ENCODE measurements at regions not wholly inside any gene's neighbourhood (a gene's known extent, or its start where the extent isn't known, plus 50 kb on each side); places are given as distances from the start of the nearest gene placed in this dataset.
A peak's percentile ranks its signal among the peaks of the same experiment; 100 is the strongest.

DNA sequence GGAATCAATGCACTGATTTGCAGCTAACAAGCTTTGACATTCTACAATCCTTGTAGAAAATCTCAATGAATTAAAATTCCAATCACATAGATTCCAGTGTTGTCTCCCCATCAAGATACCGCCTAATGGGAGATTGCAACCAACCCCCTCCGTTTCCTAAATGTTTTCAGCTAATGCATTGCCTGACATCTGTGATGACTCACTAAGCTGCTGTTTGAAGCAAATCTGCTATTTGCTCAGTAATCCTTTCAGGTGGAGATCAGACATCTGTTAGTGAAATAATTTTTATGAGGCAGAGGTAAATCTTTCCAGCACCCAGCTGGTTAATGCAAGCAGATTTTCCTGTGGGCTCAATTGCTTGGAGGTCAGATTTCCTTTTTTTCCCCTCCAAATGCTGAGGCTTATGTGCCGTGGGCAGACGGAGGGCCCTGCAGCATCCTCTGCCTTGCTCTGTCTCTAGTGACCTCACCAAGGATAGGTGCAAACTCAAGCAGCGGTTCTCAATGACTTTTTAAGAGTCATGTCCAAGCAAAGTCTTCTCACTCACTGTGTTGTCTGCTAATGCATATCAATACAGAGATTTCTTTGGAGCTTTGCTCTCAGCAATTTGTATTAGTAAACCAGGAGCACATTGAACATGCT, 91.1 kb upstream of the RAB3GAP2 start:
- no peak for DNase-seq (ENCODE audit: low read depth in 2 of 2)

- DNase-seq (ENCODE audit: low read depth in 2 of 2), result no peak
These were observed 85.0 kb upstream of the RAB3GAP2 start for GRCh38 chr1:220356981-220357850.

GRCh38 chr1:220353229-220354012, 81.2 kb upstream of the RAB3GAP2 start:
- DNase-seq (ENCODE audit: low read depth in 2 of 2), result no peak

DNA sequence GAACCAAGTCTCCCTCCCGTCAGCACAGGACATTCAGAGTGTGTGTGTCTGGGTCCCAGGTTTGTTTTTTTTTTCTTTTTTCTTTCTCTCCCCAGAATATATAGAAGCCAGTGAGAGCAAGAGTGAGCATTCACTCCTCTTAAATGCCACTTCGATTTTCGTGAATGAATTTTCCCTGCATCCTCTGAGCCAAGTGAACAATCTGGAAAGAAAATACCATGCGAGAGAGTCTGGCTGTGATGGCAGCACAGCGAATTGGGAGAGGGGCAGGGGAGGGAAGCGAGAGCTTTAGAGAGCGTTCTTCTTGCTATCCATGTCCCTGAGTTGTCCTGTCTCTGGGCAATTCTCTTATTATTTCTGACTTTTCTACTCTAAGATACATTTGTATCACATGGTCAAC, 76.0 kb upstream of the RAB3GAP2 start:
- no peak for DNase-seq (ENCODE audit: low read depth in 2 of 2)

GRCh38 chr1:220347654-220348175, 75.5 kb upstream of the RAB3GAP2 start:
- DNase-seq (ENCODE audit: low read depth in 2 of 2), result no peak

DNA sequence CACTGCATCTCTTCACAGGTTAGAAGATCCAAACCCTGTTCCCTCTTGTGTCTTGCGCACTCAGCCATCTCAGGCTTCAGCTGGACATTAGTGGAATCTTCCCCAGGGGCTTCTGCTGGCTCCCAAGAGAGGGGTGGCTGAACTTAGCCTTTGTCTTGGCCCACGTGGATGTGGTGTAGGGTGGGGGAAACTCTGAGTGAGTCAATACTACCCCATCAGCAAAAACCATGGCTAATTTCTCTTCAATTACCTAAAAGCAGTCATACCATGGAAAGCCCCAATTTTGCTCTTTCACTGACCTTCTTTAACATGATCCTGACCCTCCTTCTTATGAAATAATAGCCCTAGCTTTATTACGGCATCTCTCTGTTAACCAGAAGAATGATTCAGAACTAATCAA, 72.5 kb upstream of the RAB3GAP2 start:
- DNase-seq (ENCODE audit: low read depth in 2 of 2), result no peak

GRCh38 chr1:220342853-220343252, 70.6 kb upstream of the RAB3GAP2 start:
- DNase-seq (ENCODE audit: low read depth in 2 of 2), result no peak

DNA sequence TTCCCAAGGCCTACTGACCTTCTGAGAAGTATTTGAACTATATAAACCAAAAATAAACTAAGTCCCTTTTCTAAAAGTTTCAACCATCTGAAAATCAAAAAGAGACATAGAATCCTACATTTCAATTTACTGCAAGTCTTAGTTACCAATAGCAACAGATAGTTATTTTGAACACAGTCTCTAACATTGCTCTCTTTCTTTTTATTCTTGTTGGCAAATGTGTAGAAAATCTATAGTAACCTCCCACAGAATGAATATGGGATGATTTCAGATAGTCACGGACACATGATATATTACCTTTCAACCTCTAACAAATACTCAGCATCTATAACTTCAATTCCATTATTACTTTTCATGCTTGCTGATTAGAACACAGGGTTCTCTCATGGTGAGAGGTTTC, 68.9 kb upstream of the RAB3GAP2 start:
- DNase-seq (ENCODE audit: low read depth in 2 of 2), result no peak

GRCh38 chr1:220339581-220339980, 67.3 kb upstream of the RAB3GAP2 start:
- DNase-seq (ENCODE audit: low read depth in 2 of 2), result no peak

DNA sequence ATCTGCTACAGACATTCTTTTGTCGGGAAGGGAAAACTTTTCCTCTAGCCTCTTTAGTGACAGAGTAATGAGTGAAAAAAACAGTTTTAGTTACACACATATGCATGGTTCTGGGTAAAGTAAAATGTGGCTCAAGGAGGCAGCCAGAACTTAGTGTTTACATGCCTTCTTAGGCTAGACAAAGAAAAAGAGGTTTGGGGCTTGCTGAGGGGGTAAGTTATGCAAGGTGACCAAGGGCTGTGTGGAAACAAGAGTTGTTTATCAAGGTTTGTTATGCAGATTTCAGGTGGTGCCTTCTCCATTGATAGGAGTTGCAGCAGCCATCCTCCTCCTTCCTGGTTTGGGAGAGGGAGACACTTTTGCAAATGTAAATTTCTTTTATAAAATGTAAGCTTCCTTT, 66.5 kb upstream of the RAB3GAP2 start:
- DNase-seq (ENCODE audit: low read depth in 2 of 2), result no peak

GRCh38 chr1:220336391-220337031, 64.3 kb upstream of the RAB3GAP2 start:
- DNase-seq (ENCODE audit: low read depth in 2 of 2), result no peak

DNA sequence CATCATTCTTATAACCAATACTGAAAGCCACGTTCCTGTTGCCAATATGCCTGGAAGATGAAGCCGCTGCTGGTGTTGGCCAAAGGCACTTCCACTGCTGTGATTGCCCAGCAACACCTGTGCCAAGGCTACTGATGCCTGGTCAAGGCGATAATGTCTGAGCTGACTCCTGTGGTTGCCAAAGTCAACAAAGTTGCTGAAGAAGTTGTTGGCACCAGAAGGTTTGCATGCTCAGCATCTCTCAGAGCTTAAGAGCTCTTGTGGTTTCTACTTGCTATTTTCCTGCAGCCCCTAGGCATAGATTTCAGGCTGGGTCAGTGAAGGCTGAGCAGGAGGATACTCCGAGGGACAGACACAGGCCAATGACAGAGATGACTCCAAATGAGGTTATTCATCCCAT, 63.4 kb upstream of the RAB3GAP2 start:
- DNase-seq (ENCODE audit: low read depth in 2 of 2), result no peak

GRCh38 chr1:220331318-220331717, 59.1 kb upstream of the RAB3GAP2 start:
- DNase-seq (ENCODE audit: low read depth in 2 of 2), result no peak

- peak; percentile 9 to 49 for DNase-seq (ENCODE audit: low read depth in 2 of 2)
These were observed 58.0 kb upstream of the RAB3GAP2 start for GRCh38 chr1:220330265-220330664.

- no peak for DNase-seq (ENCODE audit: low read depth in 2 of 2)
These were observed 54.9 kb upstream of the RAB3GAP2 start for GRCh38 chr1:220327106-220327505.

- no peak for DNase-seq (ENCODE audit: low read depth in 2 of 2)
These were observed 54.3 kb upstream of the RAB3GAP2 start for GRCh38 chr1:220326578-220326977.

DNA sequence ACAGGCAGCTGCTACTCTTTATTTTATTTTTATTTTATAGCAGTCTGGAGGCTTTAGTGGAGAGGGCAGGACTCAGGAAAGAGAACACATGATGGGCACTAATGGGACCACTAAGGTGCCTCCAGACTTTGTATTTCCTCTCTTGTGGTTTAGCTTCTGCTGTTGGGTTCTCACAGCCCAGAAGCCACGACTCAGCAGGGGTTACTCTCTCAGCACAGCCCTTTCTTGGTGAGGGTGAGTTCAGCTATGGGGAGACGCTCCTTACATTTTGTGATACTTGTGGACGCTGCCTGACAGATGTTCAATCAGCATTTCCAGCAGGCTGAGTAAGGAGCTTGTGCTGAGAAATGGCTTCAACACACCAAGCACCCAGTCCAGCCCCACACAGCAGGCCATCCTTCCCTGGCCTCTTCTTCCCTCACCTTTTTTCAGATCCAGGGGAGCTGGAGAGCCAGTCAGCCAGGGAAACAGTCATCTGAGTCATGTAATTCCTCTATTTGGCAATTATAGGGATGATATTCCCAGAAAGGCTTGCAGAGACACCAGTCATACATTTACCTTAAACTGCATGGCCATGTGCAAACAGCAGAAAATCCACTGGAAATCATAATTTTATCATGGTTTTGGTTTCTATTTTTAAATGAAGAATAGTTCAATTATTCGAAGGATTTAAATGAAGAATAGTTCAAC, 53.2 kb upstream of the RAB3GAP2 start:
- DNase-seq (ENCODE audit: low read depth in 2 of 2), result no peak

GRCh38 chr1:220323717-220324116, 51.5 kb upstream of the RAB3GAP2 start:
- no peak for DNase-seq (ENCODE audit: low read depth in 2 of 2)

- no peak for DNase-seq (ENCODE audit: low read depth in 2 of 2)
These were observed 50.3 kb upstream of the RAB3GAP2 start for GRCh38 chr1:220322570-220322969.
